ENCODE measurements at regions not wholly inside any gene's neighbourhood (a gene's known extent, or its start where the extent isn't known, plus 50 kb on each side); places are given as distances from the start of the nearest gene placed in this dataset.

- TF ChIP-seq CTCF (IDR thresholded peaks at IDR 0.05; ENCODE audit: low read depth, low read length, poor library complexity, severe bottlenecking) (no peak), EZH2phosphoT487 (IDR thresholded peaks at IDR 0.05; ENCODE audit: borderline replicate concordance, low read length) (no peak)
Measured at GRCh38 chr3:145902166-145902565, 258.8 kb downstream of the PLOD2 start.

Data from DOHH2 (cell line).